GM19468 (cell line): ENCODE measurements at regions not wholly inside any gene's neighbourhood (a gene's known extent, or its start where the extent isn't known, plus 50 kb on each side); places are given as distances from the start of the nearest gene placed in this dataset.
"Not testable (repeated sequence)": the region's sequence is repeated elsewhere in the genome, so short reads cannot be mapped to it uniquely, and the experiment has no call there.

Experiments used
- ATAC-seq: cut with Tn5 transposase; IDR thresholded peaks from one replicate; pipeline ENCODE4 v1.9.1; 2021; ENCODE audit warnings: mild to moderate bottlenecking, moderate library complexity, moderate number of reproducible peaks; ENCODE audit not compliant: unreplicated experiment; ENCODE audit errors: extremely low read depth

DNA sequence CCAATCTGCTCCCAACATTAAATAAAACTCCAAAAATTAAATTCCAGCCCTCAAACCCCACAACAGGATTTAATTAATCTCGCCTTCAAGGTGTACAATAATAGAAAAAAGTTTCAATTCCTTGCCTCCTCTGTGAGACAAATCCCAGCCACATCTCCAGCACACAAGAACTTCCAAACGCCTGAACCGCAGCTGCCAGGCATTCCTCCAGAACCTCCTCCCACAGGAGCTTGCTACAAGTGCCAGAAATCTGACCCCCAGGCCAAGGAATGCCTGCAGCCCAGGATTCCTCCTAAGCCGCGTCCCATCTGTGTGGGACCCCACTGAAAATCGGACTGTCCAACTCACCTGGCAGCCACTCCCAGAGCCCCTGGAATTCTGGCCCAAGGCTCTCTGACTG is 94.5 kb upstream of the RAB4A start:
- not testable (repeated sequence) for ATAC-seq

GRCh38 chr1:229180161-229180560 is 90.8 kb upstream of the RAB4A start:
- ATAC-seq = no peak

GRCh38 chr1:229181419-229181818 is 89.5 kb upstream of the RAB4A start:
- ATAC-seq = no peak

GRCh38 chr1:229183588-229183987 is 87.3 kb upstream of the RAB4A start:
- ATAC-seq = no peak

GRCh38 chr1:229184066-229184465 is 86.8 kb upstream of the RAB4A start:
- ATAC-seq = no peak

DNA sequence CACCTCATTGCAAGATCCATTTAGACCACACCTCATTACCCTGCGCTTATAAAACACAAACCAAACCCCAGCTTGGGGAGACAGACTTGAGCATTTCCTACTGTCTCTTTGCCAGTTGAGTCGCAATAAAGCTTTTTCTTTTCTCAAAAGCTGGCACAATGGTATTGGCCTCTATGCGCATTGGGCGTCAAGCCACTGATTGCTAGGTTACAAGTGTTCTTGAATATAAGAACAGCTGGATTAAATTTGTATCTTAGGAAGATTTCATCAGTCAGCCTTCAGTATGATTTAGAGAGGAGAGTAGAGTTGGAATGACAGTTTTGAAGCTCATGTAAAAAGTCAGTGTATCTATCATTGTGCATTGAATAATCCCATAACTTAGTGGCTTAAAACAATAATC is 84.9 kb upstream of the RAB4A start:
- ATAC-seq = no peak

DNA sequence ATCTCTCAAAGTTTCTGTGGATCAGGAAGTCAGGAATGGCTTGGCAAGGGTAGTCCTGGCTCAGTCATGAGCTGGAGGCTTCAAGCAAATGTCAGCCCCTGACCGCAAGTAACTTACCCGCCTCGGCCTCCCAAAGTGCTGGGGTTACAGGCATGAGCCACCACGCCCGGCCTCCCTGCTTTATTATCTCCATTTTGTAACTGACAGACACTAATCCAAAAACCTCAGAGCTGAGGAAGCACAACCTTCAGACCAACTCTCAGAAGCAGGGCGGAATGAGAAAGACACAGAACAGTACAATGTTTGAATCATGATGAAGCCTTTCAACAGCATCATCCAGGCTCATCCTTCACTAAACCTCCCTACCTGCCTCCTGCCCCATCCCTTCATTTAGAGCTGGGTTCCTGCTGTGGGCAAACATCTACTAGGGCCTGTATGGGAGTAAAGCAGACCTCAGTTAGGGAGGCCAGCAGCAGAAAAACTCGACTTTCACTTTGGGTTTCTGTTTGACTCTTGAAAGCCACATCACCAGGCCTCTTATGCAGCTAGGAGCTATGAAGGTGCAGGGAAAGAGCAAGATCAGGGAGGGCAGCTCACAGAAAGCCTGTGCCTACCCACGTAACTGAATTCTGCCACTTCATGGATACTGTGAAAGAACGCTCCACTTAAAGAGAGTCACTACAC is 84.4 kb upstream of the RAB4A start:
- ATAC-seq = no peak

DNA sequence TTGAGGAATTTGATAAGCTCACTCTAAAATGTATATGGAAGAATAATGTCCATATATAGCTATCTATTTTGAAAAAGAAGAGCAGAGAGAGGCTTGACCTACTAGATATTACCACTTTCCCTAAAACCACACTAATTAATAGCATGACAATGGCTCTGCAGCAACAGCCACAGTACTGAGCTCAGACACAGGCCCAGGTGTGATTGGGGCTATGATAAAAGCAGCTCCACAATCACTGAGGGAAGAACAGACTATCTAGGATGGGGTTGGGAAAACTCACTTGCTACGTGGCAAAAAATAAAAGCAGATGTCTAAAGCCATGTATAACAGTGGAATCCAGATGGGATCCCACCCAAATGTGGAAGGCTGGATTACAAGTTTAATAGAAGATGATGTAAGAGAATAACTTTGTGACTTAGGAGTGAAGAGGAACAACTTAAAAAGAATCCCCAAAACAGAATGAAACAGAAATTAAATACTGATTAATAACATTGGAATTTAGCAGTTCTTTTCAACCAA is 80.8 kb upstream of the RAB4A start:
- no peak for ATAC-seq

DNA sequence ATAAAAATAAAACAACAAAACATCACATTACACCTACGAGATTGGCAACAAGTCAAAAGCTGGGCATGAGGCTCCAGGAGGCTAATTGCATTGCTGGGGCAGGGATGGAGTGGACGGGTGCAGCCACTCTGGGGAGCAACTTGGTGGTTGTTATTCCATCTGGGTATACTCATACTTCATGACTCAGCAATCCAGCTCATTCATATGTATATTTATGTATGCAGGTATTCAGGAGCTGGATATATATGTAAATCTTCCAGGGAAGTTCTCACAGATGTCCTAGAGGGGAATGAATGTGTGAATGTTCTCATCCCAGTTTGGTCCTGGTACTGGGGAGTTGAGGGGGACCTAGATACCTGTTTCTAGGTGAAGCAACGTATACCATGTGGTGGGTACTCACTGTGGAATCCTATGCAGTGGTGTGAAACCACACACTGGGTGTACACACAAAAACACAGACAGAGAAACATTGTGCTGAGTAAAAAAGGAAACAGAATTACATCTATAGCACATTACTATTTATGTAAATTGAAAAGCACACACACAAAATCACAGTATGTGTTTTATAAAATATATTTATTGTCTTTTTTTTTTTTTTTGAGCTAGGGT is 79.7 kb upstream of the RAB4A start:
- no peak for ATAC-seq

DNA sequence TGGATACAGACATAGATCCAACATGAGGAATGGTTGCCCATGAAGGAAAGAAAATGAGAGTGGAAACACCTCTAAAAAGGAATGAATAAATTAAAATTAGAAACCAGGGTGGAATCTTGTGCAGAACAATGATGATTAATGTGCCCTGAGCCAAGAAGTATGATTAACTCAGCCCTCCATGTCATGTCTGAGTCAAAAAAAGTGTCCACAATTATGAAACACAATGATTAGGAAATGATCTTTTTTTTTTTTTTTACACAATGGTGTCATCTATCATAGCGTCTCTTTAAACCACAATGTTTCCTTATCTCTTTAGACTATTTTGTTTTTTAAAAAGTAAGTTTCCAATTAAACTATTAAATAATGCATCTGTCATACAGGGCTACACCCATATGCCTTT is 78.9 kb upstream of the RAB4A start:
- no peak for ATAC-seq

DNA sequence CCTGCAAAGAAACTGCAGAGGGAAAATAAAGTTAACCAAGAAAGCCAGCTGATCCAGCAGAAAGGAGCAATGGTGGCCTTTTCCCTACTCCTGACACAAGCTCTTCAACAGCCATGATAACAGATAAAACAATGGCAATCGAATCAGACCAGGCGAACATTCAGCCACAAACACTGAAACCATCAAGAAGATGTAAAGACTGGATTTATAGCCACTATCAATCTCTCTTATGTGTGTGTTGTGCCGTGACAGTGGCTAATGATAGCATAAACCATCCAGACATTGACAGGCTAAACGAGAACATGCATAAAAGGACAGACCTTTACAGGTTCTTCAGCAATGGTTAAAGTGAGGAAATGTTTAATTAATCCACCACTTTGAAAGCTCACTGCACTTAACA is 78.1 kb upstream of the RAB4A start:
- ATAC-seq = no peak

DNA sequence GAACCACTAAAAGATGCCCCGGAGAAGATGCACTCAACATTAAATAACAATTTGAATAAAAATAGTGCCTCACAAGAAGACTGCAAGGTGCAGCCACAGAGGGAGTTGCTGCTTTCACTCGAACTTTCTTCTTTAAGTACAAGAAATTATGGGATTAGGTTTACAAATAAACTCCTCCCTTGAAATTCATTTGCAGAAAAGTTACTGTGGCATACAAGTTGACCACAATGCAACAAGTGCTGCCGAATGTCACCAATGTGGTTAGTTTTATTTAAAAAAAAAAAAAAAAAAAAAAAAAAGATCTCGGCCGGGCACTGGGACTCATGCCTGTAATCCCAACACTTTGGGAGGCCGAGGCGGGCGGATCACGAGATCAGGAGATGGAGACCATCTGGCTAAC is 76.8 kb upstream of the RAB4A start:
- no peak for ATAC-seq

DNA sequence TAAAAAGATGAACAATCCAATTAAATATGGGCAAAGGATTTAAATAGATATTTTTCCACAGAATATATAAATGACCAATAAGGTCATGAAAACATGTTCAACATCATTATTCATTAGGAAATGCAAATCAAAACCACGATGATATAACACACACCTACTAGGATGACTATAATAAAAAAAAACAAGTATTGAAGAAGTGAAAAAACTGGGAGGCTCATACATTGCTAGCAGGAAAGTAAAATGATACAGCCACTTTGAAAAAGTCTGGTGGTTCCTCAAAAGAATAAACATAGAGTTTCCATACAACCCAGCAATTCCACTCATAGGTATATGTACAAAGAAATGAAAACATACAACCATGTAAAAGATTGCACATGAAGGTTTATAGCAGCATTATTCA is 75.7 kb upstream of the RAB4A start:
- no peak for ATAC-seq

DNA sequence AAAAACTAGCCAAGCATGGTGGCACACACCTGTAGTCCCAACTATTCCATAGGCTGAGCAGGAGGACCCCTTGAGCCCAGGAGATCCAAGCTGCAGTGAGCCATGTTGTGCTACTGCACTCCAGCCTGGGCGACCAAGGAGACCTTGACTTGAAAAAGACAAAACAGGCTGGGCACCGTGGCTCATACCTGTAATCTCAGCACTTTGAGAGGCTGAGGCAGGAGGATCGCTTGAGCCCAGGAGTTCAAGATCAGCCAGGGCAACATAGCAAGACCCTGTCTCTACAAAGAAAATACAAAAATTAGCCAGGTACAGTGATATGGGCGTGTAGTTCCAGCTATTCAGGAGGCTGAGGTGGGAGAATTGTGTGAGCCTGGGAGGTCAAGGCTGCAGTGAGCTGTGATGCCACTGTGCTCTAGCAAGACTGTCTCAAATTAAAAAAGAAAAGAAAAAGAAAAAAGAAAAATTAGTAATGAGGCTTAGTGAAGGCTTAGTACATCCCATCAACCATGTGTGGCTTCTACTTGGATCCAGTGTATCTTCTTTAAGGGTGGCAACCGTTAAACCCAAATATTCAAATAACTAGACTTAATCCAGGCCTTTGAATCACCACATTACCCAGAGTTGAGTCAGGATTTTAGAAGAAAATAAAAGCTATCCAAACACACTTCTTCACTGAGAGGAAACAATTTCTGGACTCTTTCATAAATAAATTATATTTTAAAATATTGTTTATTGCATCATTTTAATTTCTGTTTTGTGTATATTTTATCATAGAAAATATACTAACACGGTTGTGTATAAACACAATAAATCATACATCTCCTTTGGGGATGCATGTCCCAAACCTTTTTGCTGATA is 74.3 kb upstream of the RAB4A start:
- ATAC-seq = no peak

- ATAC-seq = no peak
Observed at GRCh38 chr1:229197265-229197585, 73.7 kb upstream of the RAB4A start.

DNA sequence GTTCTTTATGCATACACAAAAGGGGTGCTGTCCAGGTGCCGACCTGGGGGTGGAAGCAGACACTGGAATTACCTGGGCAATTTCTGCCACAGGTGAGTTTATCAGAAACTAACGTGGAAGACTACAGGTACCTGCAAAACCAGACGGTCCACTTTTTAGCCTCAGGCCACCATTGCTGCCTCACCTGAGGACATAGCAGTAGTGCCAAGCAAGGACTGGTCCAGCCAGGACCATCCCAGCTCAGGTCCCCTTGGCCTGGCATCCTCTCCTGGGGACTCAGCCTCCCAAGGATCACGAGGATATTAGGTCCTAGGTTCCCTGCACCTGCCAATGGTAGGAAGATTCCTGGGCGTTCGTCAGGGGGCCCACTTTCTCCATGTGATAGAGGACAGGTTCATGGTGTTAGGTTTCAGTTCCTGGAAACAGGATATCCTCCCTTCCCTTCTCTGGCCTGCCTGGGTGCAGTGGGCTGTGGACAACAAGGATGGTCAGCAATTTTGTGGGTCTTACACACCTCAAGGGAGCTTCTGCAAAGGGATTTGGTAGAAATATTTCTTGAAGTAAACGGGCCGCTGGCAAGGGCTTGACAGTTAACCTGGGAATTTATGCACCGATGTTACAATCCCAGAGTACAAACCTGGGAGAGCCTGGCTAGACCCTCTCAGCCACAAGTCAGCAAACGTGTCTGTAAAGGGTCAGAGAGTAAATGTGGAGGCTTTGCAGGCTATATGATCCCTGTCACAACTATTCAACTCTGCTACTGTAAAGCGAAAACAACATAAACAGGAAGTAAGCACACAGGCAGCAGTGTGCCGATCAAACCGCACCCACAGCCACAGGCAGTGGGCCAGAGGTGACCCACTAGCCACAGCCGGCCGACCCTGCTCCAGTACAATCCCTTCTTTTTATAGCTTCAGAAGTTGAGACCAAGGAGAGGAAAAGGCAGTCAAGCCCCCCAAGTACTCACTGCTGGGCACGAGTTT is 71.4 kb upstream of the RAB4A start:
- no peak for ATAC-seq

DNA sequence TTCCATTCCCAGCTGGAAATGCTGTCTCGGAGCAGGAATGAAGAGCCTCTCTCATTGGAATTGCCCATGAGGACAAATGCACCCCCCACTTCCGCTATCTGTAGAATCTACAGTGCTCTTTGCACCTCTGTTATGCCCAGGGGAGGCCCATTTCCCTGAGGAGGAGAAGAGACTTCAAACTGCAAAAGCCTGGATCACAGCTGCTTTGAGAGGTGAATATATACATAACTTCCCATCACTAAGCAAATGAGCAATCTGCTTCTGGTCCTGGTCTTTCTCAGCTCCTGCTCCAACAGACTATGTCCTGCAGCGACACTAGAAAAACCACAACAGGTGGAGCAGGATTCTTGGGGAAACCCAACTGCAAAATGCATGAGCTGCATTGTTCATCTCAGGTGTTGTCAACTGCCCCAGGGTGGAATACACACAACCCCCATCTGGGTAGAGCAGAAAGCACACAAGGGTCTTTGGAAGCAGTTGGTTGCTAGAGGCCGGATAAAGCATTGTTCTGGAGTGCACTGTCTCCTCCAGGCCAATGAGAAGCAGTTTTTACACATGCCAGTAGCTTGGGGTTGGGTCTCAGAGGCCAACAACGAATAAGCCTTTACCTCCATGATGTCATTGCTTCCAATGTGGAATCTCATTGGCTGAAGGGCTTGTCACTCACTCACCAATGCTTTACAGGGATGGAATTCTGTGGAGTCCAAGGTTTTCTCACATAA is 67.7 kb upstream of the RAB4A start:
- no peak for ATAC-seq

- ATAC-seq = no peak
Observed at GRCh38 chr1:229203991-229204632, 66.8 kb upstream of the RAB4A start.
